Cardiac fibroblast (primary cell): ENCODE measurements at regions not wholly inside any gene's neighbourhood (a gene's known extent, or its start where the extent isn't known, plus 50 kb on each side); places are given as distances from the start of the nearest gene placed in this dataset.

Source experiments
- DNase-seq, 2 donors: peaks; one replicate each; pipeline versions ENCODE4 v3.0.0 to v3.0.0-alpha.2; 2010; ENCODE audit warnings: low read depth in 2 of 2
- H3K4me3 ChIP-seq, 2 donors: replicated peaks in 1 of 2; 1 replicate in 1 of 2; 2 replicates in 1 of 2; pipeline ENCODE4 v1.5.1; 2011; ENCODE audit warnings: low read depth in 2 of 2, low read length in 2 of 2, mild to moderate bottlenecking in 2 of 2, moderate library complexity in 1 of 2
- TF ChIP-seq, protein P1 (sequence below): IDR thresholded peaks from one replicate; pipeline ENCODE4 v1.5.1; 2011; ENCODE audit warnings: low read depth, mild to moderate bottlenecking, low read length, inconsistent platforms

DNA sequence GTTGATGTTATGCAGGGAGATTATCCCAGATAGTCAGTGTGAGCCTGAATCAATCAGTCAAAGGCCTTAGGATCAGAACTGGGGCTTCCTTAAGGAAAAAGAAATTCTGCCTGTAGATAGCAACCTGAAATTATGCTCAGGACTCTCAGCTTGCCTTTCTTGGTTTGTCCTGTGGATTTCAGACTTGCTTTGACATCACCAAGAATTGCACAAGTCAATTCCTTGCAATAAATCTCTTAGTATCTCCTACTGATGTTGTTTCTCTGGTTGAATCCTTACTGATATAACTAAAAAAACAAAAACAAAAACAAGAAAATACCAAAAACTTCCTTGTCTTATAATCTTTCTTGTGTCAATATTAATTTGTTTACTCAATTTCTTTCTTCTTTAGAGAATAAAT, 258.9 kb upstream of the TCF21 start:
- TF ChIP-seq, protein P1, sequence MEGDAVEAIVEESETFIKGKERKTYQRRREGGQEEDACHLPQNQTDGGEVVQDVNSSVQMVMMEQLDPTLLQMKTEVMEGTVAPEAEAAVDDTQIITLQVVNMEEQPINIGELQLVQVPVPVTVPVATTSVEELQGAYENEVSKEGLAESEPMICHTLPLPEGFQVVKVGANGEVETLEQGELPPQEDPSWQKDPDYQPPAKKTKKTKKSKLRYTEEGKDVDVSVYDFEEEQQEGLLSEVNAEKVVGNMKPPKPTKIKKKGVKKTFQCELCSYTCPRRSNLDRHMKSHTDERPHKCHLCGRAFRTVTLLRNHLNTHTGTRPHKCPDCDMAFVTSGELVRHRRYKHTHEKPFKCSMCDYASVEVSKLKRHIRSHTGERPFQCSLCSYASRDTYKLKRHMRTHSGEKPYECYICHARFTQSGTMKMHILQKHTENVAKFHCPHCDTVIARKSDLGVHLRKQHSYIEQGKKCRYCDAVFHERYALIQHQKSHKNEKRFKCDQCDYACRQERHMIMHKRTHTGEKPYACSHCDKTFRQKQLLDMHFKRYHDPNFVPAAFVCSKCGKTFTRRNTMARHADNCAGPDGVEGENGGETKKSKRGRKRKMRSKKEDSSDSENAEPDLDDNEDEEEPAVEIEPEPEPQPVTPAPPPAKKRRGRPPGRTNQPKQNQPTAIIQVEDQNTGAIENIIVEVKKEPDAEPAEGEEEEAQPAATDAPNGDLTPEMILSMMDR: no peak
- no peak overlapping the region for H3K4me3 ChIP-seq
- DNase-seq: no peak

DNA sequence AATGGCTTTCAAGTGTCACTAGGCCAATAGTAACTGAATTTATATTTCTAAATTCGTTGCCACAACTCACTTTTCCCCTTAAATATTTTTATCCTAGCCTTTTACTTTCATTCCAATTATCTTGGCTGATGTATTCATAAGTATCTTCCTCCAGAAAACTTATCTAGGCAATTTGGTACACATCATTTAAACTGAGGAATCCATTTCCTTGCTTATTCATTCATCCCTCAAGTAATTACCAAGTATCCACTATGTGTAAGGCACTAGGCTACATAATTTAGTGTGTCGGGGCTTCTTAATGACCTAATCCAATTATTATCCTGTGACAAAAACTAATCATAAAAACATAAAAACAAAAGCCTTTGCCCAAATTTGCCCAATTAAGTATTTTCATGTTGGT, 258.3 kb upstream of the TCF21 start:
- DNase-seq: no peak
- no peak overlapping the region for H3K4me3 ChIP-seq
- TF ChIP-seq, protein P1: no peak

DNA sequence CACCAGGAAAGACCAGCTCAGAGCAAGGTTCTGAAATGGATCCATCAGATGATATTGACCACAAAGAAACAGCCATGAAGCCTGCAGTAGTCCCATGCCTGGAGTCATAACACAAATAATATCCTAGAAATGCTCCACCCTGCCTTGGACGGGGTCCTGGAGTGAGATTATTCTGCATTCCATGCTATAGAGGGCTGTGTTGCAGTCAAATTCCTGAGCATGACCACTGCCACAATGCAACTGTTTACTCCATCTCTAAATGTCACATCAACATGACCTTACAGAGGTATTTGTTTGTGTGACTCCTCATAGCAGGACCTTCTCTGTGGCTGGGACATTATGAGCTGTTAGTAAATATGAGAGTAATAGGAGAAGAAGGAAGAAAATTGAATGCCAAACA, 257.5 kb upstream of the TCF21 start:
- DNase-seq: peak; percentile 75 to 85
- TF ChIP-seq, protein P1: peak; percentile 24

DNA sequence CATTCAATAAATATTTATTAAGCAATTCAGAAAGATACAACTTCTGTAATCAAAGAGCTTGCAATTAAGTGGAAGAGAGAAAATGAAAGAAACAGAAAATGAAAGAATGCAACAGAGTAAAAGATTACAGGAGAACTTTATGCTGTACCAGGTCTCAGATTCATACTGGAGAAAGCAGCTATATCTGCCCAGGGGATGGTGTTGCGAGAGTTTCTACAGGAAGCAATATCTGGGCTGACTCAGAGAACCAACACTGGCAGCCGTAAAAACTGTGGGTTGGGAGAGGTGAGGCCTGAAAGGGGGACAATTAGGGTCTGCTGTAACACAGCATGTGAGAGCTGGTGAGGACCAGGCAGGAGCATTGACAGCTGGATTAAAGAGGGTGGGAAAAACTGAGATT, 256.7 kb upstream of the TCF21 start:
- TF ChIP-seq, protein P1: no peak
- DNase-seq: peak; percentile 79 to 81
- H3K4me3 ChIP-seq: no peak overlapping the region

More for the DNA sequence above, 257.5 kb upstream of the TCF21 start:
- H3K4me3 ChIP-seq: no peak overlapping the region

DNA sequence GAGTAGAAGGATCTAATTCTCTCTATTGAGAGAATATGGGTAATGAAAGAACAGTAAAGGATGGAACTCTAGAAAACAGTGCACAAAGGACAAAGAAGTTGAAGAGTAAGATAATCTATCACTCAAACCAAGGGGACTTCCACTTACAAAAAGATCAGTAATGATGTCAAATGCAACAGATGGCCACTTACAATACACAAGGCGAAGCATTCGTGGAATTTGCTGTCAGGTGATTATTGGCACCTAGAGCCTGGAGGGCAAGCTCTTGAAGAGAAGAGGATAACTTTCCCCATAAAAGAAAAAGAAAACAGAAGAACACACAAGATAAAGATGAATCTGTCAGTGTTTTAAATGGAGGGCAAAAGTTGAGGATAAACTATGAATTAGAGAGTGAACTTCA, 256.0 kb upstream of the TCF21 start:
- no peak for DNase-seq
- H3K4me3 ChIP-seq: no peak overlapping the region
- TF ChIP-seq, protein P1: no peak

DNA sequence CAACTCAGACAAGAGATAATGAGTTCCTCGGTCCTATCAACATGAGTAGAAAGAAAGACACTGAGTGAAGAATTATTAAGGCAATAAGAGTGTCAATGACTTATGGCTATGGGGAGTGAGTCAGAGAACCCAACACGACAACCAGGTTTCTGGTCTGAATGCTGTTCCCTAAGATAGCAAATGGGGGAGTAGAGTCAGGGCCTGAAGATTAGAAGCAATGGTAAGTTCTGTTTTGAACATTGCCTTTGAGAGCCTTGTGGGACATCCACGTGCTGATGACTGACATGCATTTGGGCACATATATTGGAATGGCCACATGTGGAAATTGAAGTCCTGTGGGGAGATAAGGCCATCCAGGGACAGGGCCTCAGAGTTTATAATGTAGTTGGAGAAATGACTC, 254.4 kb upstream of the TCF21 start:
- TF ChIP-seq, protein P1: no peak
- DNase-seq: no peak
- no peak overlapping the region for H3K4me3 ChIP-seq

DNA sequence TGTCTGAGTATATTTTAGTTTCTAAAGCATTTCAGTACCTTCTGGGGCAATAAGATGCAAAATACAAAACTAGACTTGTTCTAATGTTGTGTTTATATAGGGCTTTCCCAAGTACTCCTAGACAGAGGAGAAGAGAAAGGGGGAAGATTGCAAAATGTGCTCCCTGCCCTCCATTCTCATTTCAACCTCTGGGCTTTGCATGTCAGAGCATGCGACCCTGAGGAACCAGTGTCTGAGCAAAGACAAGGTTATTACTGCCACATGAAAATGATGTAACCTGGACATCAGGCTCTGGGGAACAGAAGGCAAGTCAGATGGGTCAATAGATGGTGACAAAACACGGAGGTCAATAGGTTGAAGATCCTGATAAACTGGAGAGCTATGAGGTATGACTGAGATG, 253.5 kb upstream of the TCF21 start:
- TF ChIP-seq, protein P1: no peak
- no peak for DNase-seq
- no peak overlapping the region for H3K4me3 ChIP-seq
